ENCODE measurements at regions not wholly inside any gene's neighbourhood (a gene's known extent, or its start where the extent isn't known, plus 50 kb on each side); places are given as distances from the start of the nearest gene placed in this dataset.

- no peak for TF ChIP-seq CTCF (IDR thresholded peaks at IDR 0.05 in 4 of 5, conservative IDR thresholded peaks at IDR 0.05 in 1 of 5)
- no peak for TF ChIP-seq POLR2A (IDR thresholded peaks at IDR 0.05)
Observed at GRCh38 chr16:60704726-60705125, 1331.5 kb downstream of the CDH8 start.
